Right lobe of liver (tissue), 4 donors: ENCODE measurements at regions not wholly inside any gene's neighbourhood (a gene's known extent, or its start where the extent isn't known, plus 50 kb on each side); places are given as distances from the start of the nearest gene placed in this dataset.

Experiments
- POLR2A ChIP-seq: fragments of 450-650 bp; IDR thresholded peaks from one replicate; pipeline ENCODE4 v1.6.1; 2017; ENCODE audit warnings: antibody characterized with exemption, mild to moderate bottlenecking
- TF ChIP-seq, protein P1 (sequence below), 4 donors: fragments of 200-600 bp in 3 of 4; fragments of 450-650 bp in 1 of 4; IDR thresholded peaks; one replicate each; pipeline versions ENCODE4 v1.5.1 to v1.8.0; 2016 to 2022; ENCODE audit warnings: antibody characterized with exemption in 4 of 4, mild to moderate bottlenecking in 2 of 4
- donor health status: DM: no; HTN: no; CAD: no.
- donor health status: DM: no; HTN: no; CAD: no.
- donor health status: DM: no; HTN: yes; CAD: no.

DNA sequence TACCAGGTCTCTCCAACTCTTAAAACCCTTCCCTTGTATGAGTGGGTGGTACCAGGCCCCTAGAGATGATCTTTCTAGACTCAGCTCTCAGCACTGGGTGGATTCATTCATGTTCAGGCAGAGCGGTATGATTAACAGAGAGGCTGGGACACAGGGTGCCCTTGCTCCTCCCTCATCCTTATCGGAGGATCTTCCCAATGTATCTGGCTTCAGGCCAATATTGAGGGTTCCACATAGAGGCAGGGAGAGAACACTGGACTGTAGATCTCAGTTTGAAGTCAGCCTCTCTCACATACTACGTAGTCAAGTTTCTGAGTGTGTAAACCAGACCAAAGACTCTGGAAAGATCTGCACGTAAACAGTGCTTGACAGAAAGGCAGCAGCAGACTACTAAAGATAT lies 366.2 kb downstream of the DHX35 start:
- TF ChIP-seq, protein P1, sequence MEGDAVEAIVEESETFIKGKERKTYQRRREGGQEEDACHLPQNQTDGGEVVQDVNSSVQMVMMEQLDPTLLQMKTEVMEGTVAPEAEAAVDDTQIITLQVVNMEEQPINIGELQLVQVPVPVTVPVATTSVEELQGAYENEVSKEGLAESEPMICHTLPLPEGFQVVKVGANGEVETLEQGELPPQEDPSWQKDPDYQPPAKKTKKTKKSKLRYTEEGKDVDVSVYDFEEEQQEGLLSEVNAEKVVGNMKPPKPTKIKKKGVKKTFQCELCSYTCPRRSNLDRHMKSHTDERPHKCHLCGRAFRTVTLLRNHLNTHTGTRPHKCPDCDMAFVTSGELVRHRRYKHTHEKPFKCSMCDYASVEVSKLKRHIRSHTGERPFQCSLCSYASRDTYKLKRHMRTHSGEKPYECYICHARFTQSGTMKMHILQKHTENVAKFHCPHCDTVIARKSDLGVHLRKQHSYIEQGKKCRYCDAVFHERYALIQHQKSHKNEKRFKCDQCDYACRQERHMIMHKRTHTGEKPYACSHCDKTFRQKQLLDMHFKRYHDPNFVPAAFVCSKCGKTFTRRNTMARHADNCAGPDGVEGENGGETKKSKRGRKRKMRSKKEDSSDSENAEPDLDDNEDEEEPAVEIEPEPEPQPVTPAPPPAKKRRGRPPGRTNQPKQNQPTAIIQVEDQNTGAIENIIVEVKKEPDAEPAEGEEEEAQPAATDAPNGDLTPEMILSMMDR (IDR thresholded peaks at IDR 0.05): no peak
- TF ChIP-seq POLR2A: no peak
